ENCODE measurements at regions not wholly inside any gene's neighbourhood (a gene's known extent, or its start where the extent isn't known, plus 50 kb on each side); places are given as distances from the start of the nearest gene placed in this dataset.

GRCh38 chr4:27096142-27096824 lies 235.6 kb downstream of the STIM2 start:
- DNase-seq: no peak
- H3K36me3 Mint-ChIP-seq (ENCODE audit: low read depth): no peaks in the 10 kb centered on the region
- no peaks in the 10 kb centered on the region for H3K9me3 Mint-ChIP-seq
- H3K27ac Mint-ChIP-seq: no peak overlapping the region
- intact Hi-C loops (cut with micrococcal nuclease): no loop called here
- no peaks in the 10 kb centered on the region for H3K4me1 Mint-ChIP-seq (ENCODE audit: low read depth)
- H3K27me3 Mint-ChIP-seq (ENCODE audit: low read depth): peaks cover 6% of the 10 kb centered on the region
- H3K4me3 Mint-ChIP-seq: no peak overlapping the region
- CTCF ChIA-PET: interaction anchor here (0.7 kb wide), 1 partner anchor 30 kb away, joined by 3 read pairs; no protein-coding TSS in a partner anchor

GRCh38 chr4:27098034-27098433 lies 237.4 kb downstream of the STIM2 start:
- intact Hi-C loops (cut with micrococcal nuclease): no loop called here
- Mint-ChIP-seq H3K9me3 (no peaks in the 10 kb centered on the region), H3K4me1 (ENCODE audit: low read depth) (no peaks in the 10 kb centered on the region), H3K27me3 (ENCODE audit: low read depth) (peaks cover 3% of the 10 kb centered on the region), H3K27ac (no peak overlapping the region), H3K36me3 (ENCODE audit: low read depth) (no peaks in the 10 kb centered on the region), H3K4me3 (no peak overlapping the region)
- CTCF ChIA-PET: no interaction called here
- no peak for DNase-seq

DNA sequence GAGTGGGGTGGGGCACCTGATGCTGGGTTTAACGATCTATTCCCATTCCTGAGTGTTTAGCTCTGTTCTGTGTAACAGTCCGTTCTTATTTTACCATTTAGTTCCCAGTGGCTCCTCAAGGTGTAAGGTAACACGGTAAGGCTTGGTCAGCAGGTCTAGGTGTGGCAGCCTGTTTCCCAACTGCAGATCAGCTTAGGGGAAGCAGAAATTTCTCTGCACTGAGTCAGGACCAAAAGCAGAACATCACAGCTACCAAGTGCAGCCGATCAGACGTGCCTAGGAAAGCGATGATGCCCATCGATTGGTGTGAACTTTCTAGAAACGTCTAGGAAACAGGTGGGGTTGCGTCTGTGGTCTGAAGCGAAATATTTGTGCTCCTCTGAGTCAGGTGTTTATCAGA lies 240.1 kb downstream of the STIM2 start:
- peaks cover 7% of the 10 kb centered on the region for H3K27me3 Mint-ChIP-seq (ENCODE audit: low read depth)
- no peaks in the 10 kb centered on the region for H3K9me3 Mint-ChIP-seq
- CTCF ChIA-PET: no interaction called here
- H3K4me1 Mint-ChIP-seq (ENCODE audit: low read depth): no peaks in the 10 kb centered on the region
- no peaks in the 10 kb centered on the region for H3K36me3 Mint-ChIP-seq (ENCODE audit: low read depth)
- DNase-seq: no peak
- H3K4me3 Mint-ChIP-seq: no peak overlapping the region
- no peak overlapping the region for H3K27ac Mint-ChIP-seq
- intact Hi-C loops (cut with micrococcal nuclease): no loop called here

GRCh38 chr4:27101126-27101525 lies 240.5 kb downstream of the STIM2 start:
- Mint-ChIP-seq H3K27ac (no peak overlapping the region), H3K4me3 (no peak overlapping the region), H3K27me3 (ENCODE audit: low read depth) (peaks cover 7% of the 10 kb centered on the region), H3K9me3 (no peaks in the 10 kb centered on the region), H3K4me1 (ENCODE audit: low read depth) (no peaks in the 10 kb centered on the region), H3K36me3 (ENCODE audit: low read depth) (no peaks in the 10 kb centered on the region)
- no peak for DNase-seq
- CTCF ChIA-PET: no interaction called here
- intact Hi-C loops (cut with micrococcal nuclease): no loop called here

DNA sequence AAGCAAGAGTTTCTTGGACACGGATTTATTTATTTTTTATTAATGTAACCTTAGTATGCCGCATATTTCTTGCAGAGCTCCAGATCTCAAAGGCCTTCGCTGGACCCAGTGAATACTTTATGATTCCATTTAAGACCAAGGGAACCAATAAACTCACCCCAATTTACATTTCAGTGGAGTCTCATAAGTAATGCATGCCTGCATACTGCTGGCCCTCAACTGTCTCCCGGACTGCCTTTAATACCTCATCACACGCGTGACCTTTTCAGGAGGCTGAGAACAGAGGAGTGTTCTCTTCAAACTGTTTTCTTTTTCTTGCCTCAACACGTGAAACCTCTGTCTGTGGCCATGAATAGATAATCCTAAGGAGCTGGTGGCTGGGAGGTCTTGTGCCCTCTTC lies 240.9 kb downstream of the STIM2 start:
- H3K4me3 Mint-ChIP-seq: no peak overlapping the region
- H3K36me3 Mint-ChIP-seq (ENCODE audit: low read depth): no peaks in the 10 kb centered on the region
- H3K27ac Mint-ChIP-seq: no peak overlapping the region
- DNase-seq: no peak
- peaks cover 7% of the 10 kb centered on the region for H3K27me3 Mint-ChIP-seq (ENCODE audit: low read depth)
- H3K4me1 Mint-ChIP-seq (ENCODE audit: low read depth): no peaks in the 10 kb centered on the region
- intact Hi-C loops (cut with micrococcal nuclease): no loop called here
- no peaks in the 10 kb centered on the region for H3K9me3 Mint-ChIP-seq
- CTCF ChIA-PET: no interaction called here

GRCh38 chr4:27111627-27112026 lies 251.0 kb downstream of the STIM2 start:
- CTCF ChIA-PET: no interaction called here
- no peaks in the 10 kb centered on the region for H3K4me1 Mint-ChIP-seq (ENCODE audit: low read depth)
- intact Hi-C loops (cut with micrococcal nuclease): no loop called here

DNA sequence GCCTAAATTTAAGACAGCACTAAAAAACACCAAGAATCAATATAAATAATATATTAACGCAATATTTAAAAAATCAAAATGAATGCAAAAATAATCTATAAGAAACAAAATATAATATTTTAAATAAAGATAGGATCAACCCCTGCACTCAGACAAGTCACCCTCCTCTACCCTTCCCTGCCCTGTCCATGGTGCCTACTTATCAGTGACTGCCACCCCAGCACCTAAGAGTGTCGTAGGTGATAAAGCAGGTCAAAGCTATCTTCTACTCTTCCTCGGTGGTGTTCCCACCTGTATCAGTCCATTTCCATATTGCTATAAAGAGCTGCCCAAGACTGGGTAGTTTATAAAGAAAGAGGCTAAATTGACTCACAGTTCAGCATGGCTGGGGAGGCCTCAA lies 251.9 kb downstream of the STIM2 start:
- Mint-ChIP-seq H3K9me3 (no peaks in the 10 kb centered on the region), H3K4me1 (ENCODE audit: low read depth) (no peaks in the 10 kb centered on the region), H3K4me3 (no peak overlapping the region), H3K36me3 (ENCODE audit: low read depth) (no peaks in the 10 kb centered on the region), H3K27me3 (ENCODE audit: low read depth) (no peaks in the 10 kb centered on the region), H3K27ac (no peak overlapping the region)
- CTCF ChIA-PET: no interaction called here
- DNase-seq: no peak
- intact Hi-C loops (cut with micrococcal nuclease): no loop called here

More at GRCh38 chr4:27111627-27112026, 251.0 kb downstream of the STIM2 start:
- no peaks in the 10 kb centered on the region for H3K27me3 Mint-ChIP-seq (ENCODE audit: low read depth)
- no peaks in the 10 kb centered on the region for H3K9me3 Mint-ChIP-seq
- H3K4me3 Mint-ChIP-seq: no peak overlapping the region
- no peak overlapping the region for H3K27ac Mint-ChIP-seq
- no peaks in the 10 kb centered on the region for H3K36me3 Mint-ChIP-seq (ENCODE audit: low read depth)
- no peak for DNase-seq

- CTCF ChIA-PET: no interaction called here
- H3K4me3 Mint-ChIP-seq: no peak overlapping the region
- H3K36me3 Mint-ChIP-seq (ENCODE audit: low read depth): no peaks in the 10 kb centered on the region
- DNase-seq: no peak
- no peaks in the 10 kb centered on the region for H3K9me3 Mint-ChIP-seq
- intact Hi-C loops (cut with micrococcal nuclease): no loop called here
- no peak overlapping the region for H3K27ac Mint-ChIP-seq
- H3K27me3 Mint-ChIP-seq (ENCODE audit: low read depth): no peaks in the 10 kb centered on the region
- no peaks in the 10 kb centered on the region for H3K4me1 Mint-ChIP-seq (ENCODE audit: low read depth)
These were observed 254.6 kb downstream of the STIM2 start for GRCh38 chr4:27115221-27115620.

GRCh38 chr4:27117453-27117852 lies 256.8 kb downstream of the STIM2 start:
- Mint-ChIP-seq H3K27ac (no peak overlapping the region), H3K36me3 (ENCODE audit: low read depth) (no peaks in the 10 kb centered on the region), H3K4me3 (no peak overlapping the region), H3K4me1 (ENCODE audit: low read depth) (no peaks in the 10 kb centered on the region), H3K9me3 (no peaks in the 10 kb centered on the region), H3K27me3 (ENCODE audit: low read depth) (no peaks in the 10 kb centered on the region)
- no peak for DNase-seq
- CTCF ChIA-PET: no interaction called here
- intact Hi-C loops (cut with micrococcal nuclease): no loop called here

GRCh38 chr4:27119239-27119638 lies 258.6 kb downstream of the STIM2 start:
- DNase-seq: no peak
- CTCF ChIA-PET: no interaction called here
- Mint-ChIP-seq H3K36me3 (ENCODE audit: low read depth) (no peaks in the 10 kb centered on the region), H3K27me3 (ENCODE audit: low read depth) (peaks cover 3% of the 10 kb centered on the region), H3K4me1 (ENCODE audit: low read depth) (no peaks in the 10 kb centered on the region), H3K9me3 (no peaks in the 10 kb centered on the region), H3K27ac (no peak overlapping the region), H3K4me3 (no peak overlapping the region)
- intact Hi-C loops (cut with micrococcal nuclease): no loop called here

- CTCF ChIA-PET: no interaction called here
- intact Hi-C loops (cut with micrococcal nuclease): no loop called here
- H3K4me3 Mint-ChIP-seq: no peak overlapping the region
- no peaks in the 10 kb centered on the region for H3K4me1 Mint-ChIP-seq (ENCODE audit: low read depth)
- H3K36me3 Mint-ChIP-seq (ENCODE audit: low read depth): no peaks in the 10 kb centered on the region
- DNase-seq: no peak
- no peak overlapping the region for H3K27ac Mint-ChIP-seq
- H3K27me3 Mint-ChIP-seq (ENCODE audit: low read depth): peaks cover 3% of the 10 kb centered on the region
- H3K9me3 Mint-ChIP-seq: no peaks in the 10 kb centered on the region
These were observed 261.2 kb downstream of the STIM2 start for GRCh38 chr4:27121830-27122229.

DNA sequence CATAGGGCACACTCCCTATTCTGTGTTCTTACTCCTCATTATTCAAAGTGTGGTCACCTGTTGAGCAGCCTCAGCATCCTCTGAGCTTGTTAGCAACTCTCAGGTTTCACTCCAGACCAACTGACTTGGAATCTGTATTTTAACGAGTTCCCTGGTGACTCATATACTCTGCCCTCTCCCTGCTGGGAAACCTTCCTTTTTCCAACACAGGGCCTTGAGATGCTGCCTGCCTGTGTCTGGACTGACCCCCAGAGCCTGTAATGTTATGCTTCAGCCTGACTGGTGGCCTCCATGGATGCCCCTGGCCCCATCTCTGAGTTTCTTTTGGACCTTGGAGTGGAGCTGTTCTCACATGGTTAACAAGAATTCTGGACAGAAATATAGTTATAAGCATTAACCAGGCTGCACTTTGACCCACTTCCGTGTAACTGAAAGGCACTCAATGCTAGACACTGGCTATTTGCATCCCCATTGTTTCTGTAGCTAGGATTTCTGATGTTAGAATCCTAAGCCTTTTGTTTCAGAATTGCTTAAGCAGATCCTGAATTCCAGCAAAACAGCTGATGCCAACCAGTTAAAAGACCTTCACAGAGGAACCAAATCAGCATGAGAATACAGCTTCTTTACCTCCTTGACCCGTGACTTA lies 262.6 kb downstream of the STIM2 start:
- CTCF ChIA-PET: no interaction called here
- DNase-seq: no peak
- no peaks in the 10 kb centered on the region for H3K4me1 Mint-ChIP-seq (ENCODE audit: low read depth)
- no peak overlapping the region for H3K4me3 Mint-ChIP-seq
- H3K27me3 Mint-ChIP-seq (ENCODE audit: low read depth): peaks cover 3% of the 10 kb centered on the region
- intact Hi-C loops (cut with micrococcal nuclease): no loop called here
- H3K36me3 Mint-ChIP-seq (ENCODE audit: low read depth): no peaks in the 10 kb centered on the region
- H3K27ac Mint-ChIP-seq: no peak overlapping the region
- H3K9me3 Mint-ChIP-seq: no peaks in the 10 kb centered on the region

DNA sequence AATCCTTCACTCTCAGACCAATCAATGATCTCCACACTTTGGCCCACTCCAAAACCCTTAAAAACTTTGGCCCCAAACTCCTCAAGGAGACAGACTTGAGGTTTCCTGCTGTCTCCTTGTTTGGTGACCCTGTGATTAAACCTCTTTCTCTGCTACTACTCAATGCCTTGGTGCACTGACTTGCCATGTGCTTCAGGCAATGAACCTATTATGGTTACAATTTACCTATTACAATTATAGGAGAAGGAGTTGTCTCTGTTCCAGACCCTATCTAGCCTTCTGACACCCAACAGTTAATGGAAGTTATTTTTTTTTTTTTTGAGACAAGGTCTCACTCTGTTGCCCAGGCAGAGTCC lies 263.1 kb downstream of the STIM2 start:
- Mint-ChIP-seq H3K4me1 (ENCODE audit: low read depth) (no peaks in the 10 kb centered on the region), H3K27ac (no peak overlapping the region), H3K27me3 (ENCODE audit: low read depth) (peaks cover 3% of the 10 kb centered on the region), H3K9me3 (no peaks in the 10 kb centered on the region), H3K4me3 (no peak overlapping the region), H3K36me3 (ENCODE audit: low read depth) (no peaks in the 10 kb centered on the region)
- DNase-seq: no peak
- intact Hi-C loops (cut with micrococcal nuclease): no loop called here
- CTCF ChIA-PET: no interaction called here
